Naive thymus-derived CD4-positive, alpha-beta T cell (primary cell): ENCODE measurements at regions not wholly inside any gene's neighbourhood (a gene's known extent, or its start where the extent isn't known, plus 50 kb on each side); places are given as distances from the start of the nearest gene placed in this dataset.

ENCODE experiments used
- ATAC-seq: fragments of 150-1000 bp; cut with Tn5 transposase; 2 replicates; pipeline ENCODE4 v1.10.0; 2021; ENCODE audit warnings: mild to moderate bottlenecking, moderate library complexity
- CTCF ChIA-PET: fragments of 350-600 bp; sonication (Branson Sonifier 250); formaldehyde crosslinking; loops from one replicate; lab custom pipeline; 2021; ENCODE audit warnings: antibody characterized with exemption; lab: Charles Lee
- POLR2A ChIA-PET: fragments of 350-600 bp; sonication (Branson Sonifier 250); formaldehyde crosslinking; loops from one replicate; lab custom pipeline; 2021; ENCODE audit warnings: antibody characterized with exemption, inconsistent platforms; lab: Charles Lee
- DNase-seq, 9 donors: peaks; one replicate each; pipeline versions ENCODE4 v3.0.0 to v3.0.0-alpha.2; 2020 to 2022; ENCODE audit warnings: mixed read lengths in 1 of 9
- H3K27ac ChIP-seq: one replicate; pipeline ENCODE4 v1.7.0; 2013; ENCODE audit warnings: mild to moderate bottlenecking, low read depth, low read length, moderate library complexity
- H3K27me3 ChIP-seq, 2 donors: one replicate each; pipeline ENCODE4 v1.7.0; 2013; ENCODE audit warnings: low read length in 2 of 2, mild to moderate bottlenecking in 2 of 2, moderate library complexity in 2 of 2; ENCODE audit not compliant: control insufficient read depth in 2 of 2, insufficient read depth in 2 of 2
- H3K36me3 ChIP-seq, 3 experiments: 1 replicate in 2 of 3; 2 replicates in 1 of 3; pipeline ENCODE4 v1.7.0; 2013; ENCODE audit warnings: low read length in 3 of 3, mild to moderate bottlenecking in 3 of 3, moderate library complexity in 1 of 3; ENCODE audit not compliant: insufficient read depth in 3 of 3, control insufficient read depth in 2 of 3
- H3K4me1 ChIP-seq, 2 donors: one replicate each; pipeline ENCODE4 v1.7.0; 2013; ENCODE audit warnings: low read length in 2 of 2, mild to moderate bottlenecking in 2 of 2, moderate library complexity in 1 of 2; ENCODE audit not compliant: control insufficient read depth in 2 of 2, insufficient read depth in 2 of 2
- H3K4me3 ChIP-seq: 2 replicates; pipeline ENCODE4 v1.7.0; 2013; ENCODE audit warnings: mild to moderate bottlenecking, low read length
- H3K9me3 ChIP-seq, 3 experiments: 1 replicate in 2 of 3; 2 replicates in 1 of 3; pipeline ENCODE4 v1.7.0; 2013; ENCODE audit warnings: low read length in 3 of 3; ENCODE audit not compliant: control insufficient read depth in 2 of 3
- H3K27ac Mint-ChIP-seq, 9 donors: one replicate each; pipeline ENCODE4 v1.8.0; 2020 to 2022; ENCODE audit warnings: mixed read lengths in 9 of 9, mild to moderate bottlenecking in 8 of 9, moderate library complexity in 5 of 9, inconsistent platforms in 2 of 9
- H3K27me3 Mint-ChIP-seq, 5 donors: one replicate each; pipeline ENCODE4 v1.8.0; 2021 to 2022; ENCODE audit warnings: mixed read lengths in 5 of 5, mild to moderate bottlenecking in 1 of 5
- H3K36me3 Mint-ChIP-seq, 5 donors: one replicate each; pipeline ENCODE4 v1.8.0; 2020 to 2022; ENCODE audit warnings: mixed read lengths in 5 of 5, mild to moderate bottlenecking in 3 of 5, inconsistent platforms in 1 of 5
- H3K4me1 Mint-ChIP-seq, 7 donors: one replicate each; pipeline ENCODE4 v1.8.0; 2020 to 2022; ENCODE audit warnings: mixed read lengths in 7 of 7, mild to moderate bottlenecking in 3 of 7, inconsistent platforms in 1 of 7
- H3K4me3 Mint-ChIP-seq, 10 donors: one replicate each; pipeline ENCODE4 v1.8.0; 2020 to 2022; ENCODE audit warnings: mild to moderate bottlenecking in 10 of 10, mixed read lengths in 10 of 10, moderate library complexity in 6 of 10, inconsistent platforms in 2 of 10
- H3K9me3 Mint-ChIP-seq, 11 donors: one replicate each; pipeline ENCODE4 v1.8.0; 2020 to 2022; ENCODE audit warnings: mixed read lengths in 11 of 11, mild to moderate bottlenecking in 4 of 11, inconsistent platforms in 1 of 11, moderate library complexity in 1 of 11
- intact Hi-C, 2 donors: fragments of 100-400 bp; cut with micrococcal nuclease; formaldehyde crosslinking; loops; one replicate each; pipeline ENCODE4 v1.15.1; 2023

DNA sequence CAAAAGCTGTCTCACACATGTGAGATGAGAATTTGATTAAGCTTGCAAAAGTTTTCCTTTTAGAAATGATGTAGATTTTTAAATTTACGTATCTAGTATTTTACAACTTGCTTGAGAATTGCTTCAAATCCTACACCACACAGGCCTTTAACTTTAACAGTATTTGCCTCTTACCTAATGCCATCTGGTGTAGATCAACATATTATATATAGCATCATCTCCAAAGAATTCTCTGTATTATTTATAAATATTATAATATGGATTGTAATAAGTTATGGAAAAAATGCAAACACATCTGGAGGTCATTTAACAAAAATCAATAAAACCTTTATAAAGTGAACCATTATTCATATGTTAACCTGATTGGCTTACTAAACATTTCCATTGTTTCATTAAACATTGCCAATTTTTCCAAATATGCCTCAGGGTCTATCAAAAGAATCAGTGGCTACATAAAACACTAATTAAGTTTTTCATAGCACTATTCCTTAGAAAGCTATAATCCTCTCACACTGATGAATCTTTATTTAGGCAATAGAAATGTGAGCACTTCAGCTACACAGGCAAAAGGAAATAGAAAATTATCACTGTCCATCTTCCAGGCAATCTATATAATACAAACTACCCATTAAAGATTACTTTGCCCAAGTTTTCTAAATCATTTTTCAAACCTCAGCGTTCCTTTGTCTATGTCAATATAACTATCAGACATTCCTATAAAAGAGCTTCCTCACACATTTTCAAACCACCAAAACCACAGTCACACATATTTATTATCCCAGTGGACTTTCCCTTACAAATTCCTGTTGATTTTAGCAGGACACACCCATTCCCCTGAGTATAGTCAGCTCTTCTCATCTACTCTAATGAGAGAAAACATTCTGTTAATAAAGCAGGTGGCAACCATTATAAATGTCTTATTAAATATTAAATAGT, 83.5 kb upstream of the INTU start:
- H3K9me3 Mint-ChIP-seq, result peaks cover 0 to 3% (median 0%) of the 10 kb centered on the region in 11 donors
- no peak overlapping the region for H3K27ac Mint-ChIP-seq
- ChIA-PET CTCF (no interaction called here), POLR2A (no interaction called here)
- Histone ChIP-seq H3K9me3 (no peaks in the 10 kb centered on the region), H3K4me3 (no peak overlapping the region), H3K4me1 (no peaks in the 10 kb centered on the region), H3K36me3 (no peaks in the 10 kb centered on the region), H3K27me3 (no peaks in the 10 kb centered on the region), H3K27ac (no peak overlapping the region)
- H3K36me3 Mint-ChIP-seq, result no peaks in the 10 kb centered on the region
- peaks cover 0 to 5% (median 0%) of the 10 kb centered on the region in 5 donors for H3K27me3 Mint-ChIP-seq
- intact Hi-C loops, result no loop called here
- ATAC-seq (no peak), DNase-seq (no peak)
- no peak overlapping the region for H3K4me3 Mint-ChIP-seq
- H3K4me1 Mint-ChIP-seq, result no peaks in the 10 kb centered on the region

DNA sequence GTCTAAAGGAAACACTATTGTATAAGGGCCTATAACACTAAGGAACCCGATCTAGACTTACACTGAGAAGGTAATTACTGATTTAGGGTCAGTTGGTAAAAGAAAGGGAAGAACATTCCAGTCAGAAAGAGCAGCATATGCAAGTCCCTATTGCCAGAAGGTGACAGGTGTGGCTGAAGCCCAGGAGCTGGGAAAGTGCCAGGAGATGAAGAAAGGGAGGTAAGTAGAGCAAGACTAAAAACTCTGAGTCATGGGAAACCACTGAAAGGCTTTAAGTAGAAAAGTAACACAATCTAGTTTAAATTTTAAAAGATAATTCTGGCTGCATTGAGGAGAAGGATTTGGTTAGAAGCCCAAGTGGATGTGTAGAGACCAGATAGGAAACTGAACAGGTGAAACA, 77.7 kb upstream of the INTU start:
- Histone ChIP-seq H3K4me3 (no peak overlapping the region), H3K27ac (no peak overlapping the region), H3K36me3 (no peaks in the 10 kb centered on the region), H3K4me1 (no peaks in the 10 kb centered on the region), H3K27me3 (no peaks in the 10 kb centered on the region), H3K9me3 (no peaks in the 10 kb centered on the region)
- ATAC-seq (no peak), DNase-seq (no peak)
- Mint-ChIP-seq H3K9me3 (peaks cover 0 to 2% (median 0%) of the 10 kb centered on the region in 11 donors), H3K36me3 (no peaks in the 10 kb centered on the region), H3K4me3 (no peak overlapping the region), H3K4me1 (no peaks in the 10 kb centered on the region), H3K27ac (no peak overlapping the region), H3K27me3 (no peaks in the 10 kb centered on the region)
- ChIA-PET CTCF (no interaction called here), POLR2A (no interaction called here)
- intact Hi-C loops, result no loop called here

DNA sequence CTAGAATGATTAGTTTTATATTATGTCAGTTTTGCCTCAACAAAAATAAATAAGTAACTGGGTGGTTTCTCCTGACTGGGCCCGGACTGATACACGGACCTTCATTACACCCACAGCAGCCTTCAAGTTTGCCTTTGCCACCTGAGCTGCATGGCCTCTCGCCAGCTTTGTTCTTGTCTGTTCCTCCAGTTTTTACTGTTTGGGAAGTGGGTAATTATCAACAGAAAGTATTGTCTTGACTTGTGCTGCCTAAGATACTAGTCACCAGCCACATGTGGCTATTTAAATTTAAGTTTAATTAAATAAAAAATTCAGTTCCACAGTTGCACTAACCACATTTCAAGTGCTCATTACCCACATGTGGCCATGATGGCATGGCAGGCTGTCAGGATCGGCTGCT, 74.7 kb upstream of the INTU start:
- no peaks in the 10 kb centered on the region for H3K27me3 Mint-ChIP-seq
- no peaks in the 10 kb centered on the region for H3K27me3 ChIP-seq
- H3K27ac ChIP-seq, result no peak overlapping the region
- H3K36me3 ChIP-seq, result no peaks in the 10 kb centered on the region
- ChIA-PET CTCF (interaction anchor here (0.7 kb wide), 1 partner anchor 58 kb away, joined by 3 read pairs; no protein-coding TSS in a partner anchor), POLR2A (no interaction called here)
- H3K36me3 Mint-ChIP-seq, result no peaks in the 10 kb centered on the region
- no peaks in the 10 kb centered on the region for H3K9me3 ChIP-seq
- no peak overlapping the region for H3K4me3 Mint-ChIP-seq
- H3K4me1 ChIP-seq, result no peaks in the 10 kb centered on the region
- ATAC-seq (no peak), DNase-seq (no peak)
- no peaks in the 10 kb centered on the region for H3K4me1 Mint-ChIP-seq
- H3K27ac Mint-ChIP-seq, result no peak overlapping the region
- no peaks in the 10 kb centered on the region for H3K9me3 Mint-ChIP-seq
- no peak overlapping the region for H3K4me3 ChIP-seq
- intact Hi-C loops, result no loop called here

DNA sequence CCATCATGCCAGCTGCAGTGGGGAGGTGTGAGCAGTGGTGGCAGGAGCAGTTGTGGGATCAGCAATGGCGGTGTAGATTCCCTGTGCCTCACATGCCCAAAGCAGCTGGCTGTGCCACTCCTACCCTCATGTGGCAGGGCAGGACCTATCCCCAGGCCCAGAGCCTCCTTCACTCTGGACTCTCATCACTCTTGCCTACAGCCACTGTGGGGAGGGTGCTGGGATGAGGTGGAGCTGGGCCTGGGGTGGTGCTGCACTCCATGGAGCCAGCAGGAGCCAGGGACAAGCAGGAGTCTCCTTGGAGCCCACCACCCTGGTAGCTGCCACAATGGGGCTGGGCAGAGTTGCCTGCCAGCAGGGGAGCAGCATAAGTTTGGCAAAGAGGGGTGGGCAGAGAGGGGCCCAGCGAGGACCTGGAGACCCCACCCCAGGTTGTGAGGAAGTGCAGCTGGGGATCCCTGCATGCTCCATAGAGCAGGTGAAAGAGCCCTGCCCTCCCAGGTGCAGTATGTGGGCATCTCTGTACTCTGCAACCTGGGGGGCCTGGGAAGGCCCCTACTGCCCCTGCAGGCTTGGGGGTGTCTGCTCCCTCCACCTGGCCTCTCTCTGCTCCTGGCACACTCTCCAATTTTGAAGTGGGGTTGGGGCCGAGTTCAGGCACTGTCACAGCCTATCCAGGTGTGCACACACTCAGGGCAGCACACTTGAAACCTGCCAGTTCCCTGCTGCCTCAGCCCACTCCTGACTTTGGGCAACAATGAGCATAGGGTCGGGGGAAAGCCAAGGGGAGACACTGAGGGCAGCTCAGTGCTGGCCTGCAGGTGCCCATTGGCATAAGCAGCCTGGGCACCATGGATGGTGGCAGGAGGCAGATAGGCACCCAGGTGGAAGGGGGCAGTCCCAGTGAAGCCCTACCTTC, 74.0 kb upstream of the INTU start:
- DNase-seq, result no peak
- ATAC-seq, result peak; percentile 18
- Mint-ChIP-seq H3K9me3 (no peaks in the 10 kb centered on the region), H3K4me1 (no peaks in the 10 kb centered on the region), H3K4me3 (no peak overlapping the region), H3K27ac (no peak overlapping the region), H3K36me3 (no peaks in the 10 kb centered on the region), H3K27me3 (no peaks in the 10 kb centered on the region)
- Histone ChIP-seq H3K4me3 (no peak overlapping the region), H3K27ac (no peak overlapping the region), H3K36me3 (no peaks in the 10 kb centered on the region), H3K27me3 (no peaks in the 10 kb centered on the region), H3K4me1 (no peaks in the 10 kb centered on the region), H3K9me3 (no peaks in the 10 kb centered on the region)
- intact Hi-C loops, result no loop called here
- POLR2A ChIA-PET, result no interaction called here
- CTCF ChIA-PET, result interaction anchor here (0.7 kb wide), 1 partner anchor 57 kb away, joined by 3 read pairs; no protein-coding TSS in a partner anchor

DNA sequence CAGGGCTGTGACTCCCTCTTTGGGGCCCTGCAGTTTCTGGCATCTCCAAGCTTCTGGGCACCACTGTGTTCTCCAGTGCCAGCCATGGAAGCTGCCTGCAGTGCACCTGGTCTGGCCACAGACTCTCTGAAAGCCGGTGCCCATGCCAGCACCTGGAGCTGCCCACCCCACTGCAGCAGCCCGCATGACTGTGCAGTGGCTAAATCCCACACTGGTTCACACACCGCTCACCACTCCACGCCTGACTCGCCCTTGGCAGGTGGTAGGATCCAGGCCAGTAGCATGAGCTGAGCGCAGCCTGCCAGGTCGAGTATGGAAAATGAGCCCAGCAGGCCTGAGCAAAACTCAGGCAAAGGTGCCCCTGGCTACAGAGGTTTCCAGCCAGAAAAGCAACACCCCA, 72.8 kb upstream of the INTU start:
- peak; percentile 16 for ATAC-seq
- CTCF ChIA-PET, result no interaction called here

DNA sequence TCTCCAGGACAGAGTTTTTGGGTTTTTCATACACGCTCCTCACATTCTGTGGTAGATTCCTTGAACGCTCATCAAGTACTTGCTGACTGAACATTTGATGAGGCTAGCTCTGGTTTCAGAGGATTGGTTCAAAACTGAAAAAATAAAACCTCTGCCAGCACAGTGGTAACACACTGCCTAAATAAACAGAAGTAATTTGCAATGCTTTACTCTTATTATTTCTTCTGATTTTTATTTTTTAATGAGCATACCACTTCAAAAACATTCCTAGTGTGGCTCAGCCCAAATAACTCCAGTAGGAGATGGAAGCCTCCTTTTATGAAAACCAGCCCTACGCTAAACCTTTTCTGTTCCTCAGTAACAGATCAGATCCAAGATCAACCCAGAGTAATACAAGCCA, 72.0 kb upstream of the INTU start:
- no peak overlapping the region for H3K4me3 Mint-ChIP-seq
- no peak overlapping the region for H3K27ac ChIP-seq
- no peak for ATAC-seq
- intact Hi-C loops, result no loop called here
- H3K27me3 Mint-ChIP-seq, result no peaks in the 10 kb centered on the region
- H3K9me3 ChIP-seq, result no peaks in the 10 kb centered on the region
- H3K9me3 Mint-ChIP-seq, result no peaks in the 10 kb centered on the region
- DNase-seq, result no peak
- no peak overlapping the region for H3K27ac Mint-ChIP-seq
- no peaks in the 10 kb centered on the region for H3K4me1 Mint-ChIP-seq
- no peaks in the 10 kb centered on the region for H3K36me3 Mint-ChIP-seq
- ChIA-PET CTCF (no interaction called here), POLR2A (no interaction called here)
- no peaks in the 10 kb centered on the region for H3K36me3 ChIP-seq
- H3K4me1 ChIP-seq, result no peaks in the 10 kb centered on the region
- H3K27me3 ChIP-seq, result no peaks in the 10 kb centered on the region
- H3K4me3 ChIP-seq, result no peak overlapping the region

More for the DNA sequence above, 72.8 kb upstream of the INTU start:
- Histone ChIP-seq H3K4me1 (no peaks in the 10 kb centered on the region), H3K36me3 (no peaks in the 10 kb centered on the region), H3K9me3 (no peaks in the 10 kb centered on the region), H3K27ac (no peak overlapping the region), H3K27me3 (no peaks in the 10 kb centered on the region), H3K4me3 (no peak overlapping the region)
- intact Hi-C loops, result no loop called here
- Mint-ChIP-seq H3K9me3 (no peaks in the 10 kb centered on the region), H3K4me1 (no peaks in the 10 kb centered on the region), H3K4me3 (no peak overlapping the region), H3K27ac (no peak overlapping the region), H3K36me3 (no peaks in the 10 kb centered on the region), H3K27me3 (no peaks in the 10 kb centered on the region)
- DNase-seq, result no peak
- POLR2A ChIA-PET, result no interaction called here
